Gastrocnemius medialis (tissue), 4 donors: ENCODE measurements at regions not wholly inside any gene's neighbourhood (a gene's known extent, or its start where the extent isn't known, plus 50 kb on each side); places are given as distances from the start of the nearest gene placed in this dataset.

Source experiments
- ATAC-seq, 2 donors: fragments of 150-250 bp; one replicate each; pipeline ENCODE4 v1.9.1; 2016
- DNase-seq, 2 donors: peaks; one replicate each; pipeline ENCODE4 v3.0.0-alpha.2; 2019
- H3K27ac ChIP-seq, 4 donors: fragments of 200-600 bp; sonication (generic); 1 replicate in 1 of 4; 2 replicates in 3 of 4; pipeline ENCODE4 v1.5.1; 2016 to 2018; ENCODE audit warnings: mild to moderate bottlenecking in 2 of 4, moderate library complexity in 1 of 4
- H3K27me3 ChIP-seq, 3 donors: fragments of 200-600 bp; sonication (generic) in 2 of 3; 1 replicate in 1 of 3; 2 replicates in 2 of 3; pipeline versions ENCODE4 v1.5.1 to v1.6.0; 2016 to 2019; ENCODE audit warnings: mild to moderate bottlenecking in 1 of 3, moderate library complexity in 1 of 3
- H3K36me3 ChIP-seq, 2 donors: fragments of 200-600 bp; sonication (generic) in 1 of 2; one replicate each; pipeline ENCODE4 v1.5.1; 2017 to 2018
- H3K4me1 ChIP-seq, 2 donors: fragments of 200-600 bp; sonication (generic) in 1 of 2; one replicate each; pipeline ENCODE4 v1.5.1; 2016 to 2017; ENCODE audit warnings: mild to moderate bottlenecking in 2 of 2
- H3K4me3 ChIP-seq, 4 donors: fragments of 200-600 bp; sonication (generic) in 3 of 4; 1 replicate in 1 of 4; 2 replicates in 3 of 4; pipeline ENCODE4 v1.5.1; 2016 to 2019; ENCODE audit warnings: mild to moderate bottlenecking in 2 of 4
- H3K9me3 ChIP-seq, 3 donors: fragments of 200-600 bp; sonication (generic) in 2 of 3; 1 replicate in 1 of 3; 2 replicates in 2 of 3; pipeline ENCODE4 v1.5.1; 2016 to 2019
- POLR2A ChIP-seq, 2 donors: fragments of 450-650 bp; IDR thresholded peaks; one replicate each; pipeline ENCODE4 v1.6.1; 2017; ENCODE audit warnings: antibody characterized with exemption in 2 of 2, mild to moderate bottlenecking in 2 of 2, moderate library complexity in 2 of 2
- in situ Hi-C, 4 donors: fragments of 200-750 bp; cut with MboI; loops; one replicate each; pipeline versions ENCODE4 v1.15.0 to v1.8.0; 2017; ENCODE audit warnings: low sequenced_read_pairs in 4 of 4
- intact Hi-C: fragments of 100-400 bp; cut with DNase I; formaldehyde crosslinking; loops from one replicate; pipeline ENCODE4 v1.15.1; 2023; ENCODE audit warnings: low total_unique reads
- TF ChIP-seq, protein P1 (sequence below), 5 experiments: fragments of 450-650 bp in 3 of 5; fragments of 200-600 bp in 2 of 5; sonication (generic) in 2 of 5; IDR thresholded peaks in 4 of 5; conservative IDR thresholded peaks in 1 of 5; 1 replicate in 4 of 5; 2 replicates in 1 of 5; pipeline ENCODE4 v1.5.1; 2016 to 2019; ENCODE audit warnings: antibody characterized with exemption in 5 of 5, mild to moderate bottlenecking in 3 of 5, moderate library complexity in 3 of 5

DNA sequence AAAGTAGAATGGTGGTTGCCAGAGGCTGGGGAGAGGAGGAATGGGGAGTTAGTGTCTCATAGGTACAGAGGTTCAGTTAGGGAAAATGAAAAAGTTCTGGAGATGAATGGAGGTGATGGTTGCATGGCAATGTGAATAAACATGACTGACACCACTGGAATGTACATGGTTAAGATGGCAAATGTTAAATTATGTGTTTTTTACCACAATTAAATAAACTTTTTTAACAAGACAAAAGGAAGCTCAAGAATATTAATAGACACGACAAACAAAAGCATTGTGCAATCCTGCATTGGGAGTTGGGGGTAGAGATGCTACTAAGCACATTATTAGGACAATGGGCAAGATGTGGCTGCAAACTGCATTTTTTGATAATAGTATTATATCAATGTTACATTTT lies 147.7 kb downstream of the TWIST2 start:
- no peak for DNase-seq
- Histone ChIP-seq H3K36me3 (no peaks in the 10 kb centered on the region), H3K27me3 (peaks cover 0 to 21% (median 5%) of the 10 kb centered on the region in 3 donors), H3K9me3 (no peaks in the 10 kb centered on the region), H3K4me1 (no peaks in the 10 kb centered on the region), H3K4me3 (no peak overlapping the region), H3K27ac (no peak overlapping the region)
- in situ Hi-C loops (no loop called here), intact Hi-C loops (no loop called here)
- TF ChIP-seq, protein P1, sequence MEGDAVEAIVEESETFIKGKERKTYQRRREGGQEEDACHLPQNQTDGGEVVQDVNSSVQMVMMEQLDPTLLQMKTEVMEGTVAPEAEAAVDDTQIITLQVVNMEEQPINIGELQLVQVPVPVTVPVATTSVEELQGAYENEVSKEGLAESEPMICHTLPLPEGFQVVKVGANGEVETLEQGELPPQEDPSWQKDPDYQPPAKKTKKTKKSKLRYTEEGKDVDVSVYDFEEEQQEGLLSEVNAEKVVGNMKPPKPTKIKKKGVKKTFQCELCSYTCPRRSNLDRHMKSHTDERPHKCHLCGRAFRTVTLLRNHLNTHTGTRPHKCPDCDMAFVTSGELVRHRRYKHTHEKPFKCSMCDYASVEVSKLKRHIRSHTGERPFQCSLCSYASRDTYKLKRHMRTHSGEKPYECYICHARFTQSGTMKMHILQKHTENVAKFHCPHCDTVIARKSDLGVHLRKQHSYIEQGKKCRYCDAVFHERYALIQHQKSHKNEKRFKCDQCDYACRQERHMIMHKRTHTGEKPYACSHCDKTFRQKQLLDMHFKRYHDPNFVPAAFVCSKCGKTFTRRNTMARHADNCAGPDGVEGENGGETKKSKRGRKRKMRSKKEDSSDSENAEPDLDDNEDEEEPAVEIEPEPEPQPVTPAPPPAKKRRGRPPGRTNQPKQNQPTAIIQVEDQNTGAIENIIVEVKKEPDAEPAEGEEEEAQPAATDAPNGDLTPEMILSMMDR (IDR thresholded peaks at IDR 0.05 in 4 of 5, conservative IDR thresholded peaks at IDR 0.05 in 1 of 5) = no peak
- TF ChIP-seq POLR2A (IDR thresholded peaks at IDR 0.05) = no peak
- no peak for ATAC-seq

DNA sequence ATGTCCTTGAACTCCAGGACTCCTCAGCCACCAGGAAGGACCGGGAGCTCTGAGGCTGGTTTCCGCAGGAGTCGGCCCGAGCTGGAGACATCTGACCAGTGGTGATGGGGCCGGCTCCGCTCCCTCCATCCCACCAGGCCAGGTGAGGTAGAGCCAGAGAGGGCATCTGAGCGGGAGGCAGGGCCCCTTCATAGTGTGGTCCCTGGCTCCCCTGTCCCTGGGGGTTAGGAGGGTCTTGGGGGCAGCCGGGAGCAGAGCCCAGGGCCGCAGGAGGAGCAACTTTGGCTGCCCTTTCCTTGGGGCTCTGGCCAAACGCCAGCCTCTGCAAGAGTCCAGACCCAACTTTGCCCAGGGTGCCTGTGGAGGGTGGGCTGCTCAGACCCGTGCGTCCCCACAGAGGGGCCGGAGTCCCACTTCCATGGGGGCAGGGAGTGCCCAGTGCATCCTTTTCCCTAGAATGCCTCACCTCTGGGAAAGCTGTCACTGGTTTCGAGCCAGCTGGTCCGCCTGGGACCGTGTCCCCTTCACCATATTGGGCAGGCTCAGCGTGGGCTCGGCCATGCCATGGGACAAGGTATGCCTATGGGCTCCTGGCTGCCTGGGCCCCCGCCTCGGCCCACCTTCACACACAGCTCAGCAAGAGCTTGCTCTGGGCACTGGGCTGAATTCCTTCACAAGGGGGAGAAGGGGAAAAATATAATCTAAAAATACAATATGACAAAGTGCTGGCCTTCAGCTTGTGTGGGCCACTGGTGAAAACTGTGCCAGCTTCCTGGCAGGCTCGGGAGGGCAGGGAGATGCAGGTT lies 148.6 kb downstream of the TWIST2 start:
- Histone ChIP-seq H3K27me3 (peaks cover 0 to 21% (median 7%) of the 10 kb centered on the region in 3 donors), H3K9me3 (no peaks in the 10 kb centered on the region), H3K4me1 (no peaks in the 10 kb centered on the region), H3K36me3 (no peaks in the 10 kb centered on the region), H3K4me3 (no peak overlapping the region), H3K27ac (no peak overlapping the region)
- intact Hi-C loops (no loop called here), in situ Hi-C loops (no loop called here)
- ATAC-seq (no peak), DNase-seq (no peak)
- TF ChIP-seq, protein P1 (IDR thresholded peaks at IDR 0.05 in 4 of 5, conservative IDR thresholded peaks at IDR 0.05 in 1 of 5) = no peak
- no peak for TF ChIP-seq POLR2A (IDR thresholded peaks at IDR 0.05)

DNA sequence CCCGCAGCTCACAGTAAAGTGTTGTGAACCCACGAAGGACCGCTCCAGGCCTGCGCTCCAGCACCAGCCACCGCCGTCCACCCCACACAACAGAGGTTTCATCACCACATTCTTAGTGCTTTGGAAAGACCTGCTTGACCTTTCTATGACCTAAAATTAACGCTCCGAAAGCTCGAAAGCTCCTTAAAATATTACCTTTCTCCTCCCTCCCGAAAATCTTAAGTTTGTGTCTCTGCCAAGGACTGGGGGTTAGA lies 149.2 kb downstream of the TWIST2 start:
- Histone ChIP-seq H3K9me3 (no peaks in the 10 kb centered on the region), H3K4me3 (no peak overlapping the region), H3K36me3 (no peaks in the 10 kb centered on the region), H3K4me1 (no peaks in the 10 kb centered on the region), H3K27ac (no peak overlapping the region), H3K27me3 (peaks cover 0 to 26% (median 7%) of the 10 kb centered on the region in 3 donors)
- ATAC-seq (no peak), DNase-seq (no peak)
- in situ Hi-C loops = no loop called here
- intact Hi-C loops = no loop called here
- TF ChIP-seq, protein P1 (IDR thresholded peaks at IDR 0.05 in 4 of 5, conservative IDR thresholded peaks at IDR 0.05 in 1 of 5) = no peak
- no peak for TF ChIP-seq POLR2A (IDR thresholded peaks at IDR 0.05)

DNA sequence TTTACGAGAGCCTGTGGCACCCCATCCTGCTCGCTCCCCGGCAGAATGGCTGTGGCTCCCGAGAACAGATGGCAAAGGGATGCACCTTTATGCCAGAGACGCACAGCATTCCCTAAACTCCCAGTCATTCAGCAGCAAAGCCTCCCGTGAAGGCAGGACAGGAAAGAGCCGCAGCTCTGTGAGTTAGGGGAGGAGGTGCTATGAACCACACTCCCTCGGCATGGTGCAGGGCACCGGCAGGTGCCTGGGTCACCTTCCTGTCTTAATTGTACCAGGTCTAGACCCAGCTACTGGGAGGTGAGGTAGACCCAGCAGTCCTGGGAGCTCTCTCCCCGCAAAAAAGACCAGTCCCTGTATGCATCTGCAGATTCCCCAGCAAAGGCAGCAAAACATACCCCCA lies 149.8 kb downstream of the TWIST2 start:
- Histone ChIP-seq H3K4me1 (no peaks in the 10 kb centered on the region), H3K4me3 (no peak overlapping the region), H3K9me3 (no peaks in the 10 kb centered on the region), H3K27ac (no peak overlapping the region), H3K36me3 (no peaks in the 10 kb centered on the region), H3K27me3 (peaks cover 0 to 32% (median 8%) of the 10 kb centered on the region in 3 donors)
- DNase-seq = no peak
- intact Hi-C loops = no loop called here
- in situ Hi-C loops = no loop called here
- TF ChIP-seq, protein P1 (IDR thresholded peaks at IDR 0.05 in 4 of 5, conservative IDR thresholded peaks at IDR 0.05 in 1 of 5) = no peak
- no peak for TF ChIP-seq POLR2A (IDR thresholded peaks at IDR 0.05)
- no peak for ATAC-seq
